Progenitor cell of endocrine pancreas (in vitro differentiated cells): ENCODE measurements at regions not wholly inside any gene's neighbourhood (a gene's known extent, or its start where the extent isn't known, plus 50 kb on each side); places are given as distances from the start of the nearest gene placed in this dataset.
"Not testable (repeated sequence)": the region's sequence is repeated elsewhere in the genome, so short reads cannot be mapped to it uniquely, and the experiment has no call there.

ENCODE experiments used
- DNase-seq: peaks from one replicate; pipeline ENCODE4 v3.0.0; 2021; ENCODE audit warnings: low spot score; ENCODE audit not compliant: unreplicated experiment
- H3K27ac Mint-ChIP-seq: 2 replicates; pipeline ENCODE4 v1.8.0; 2021; ENCODE audit warnings: mild to moderate bottlenecking, moderate library complexity, mixed read lengths
- H3K27me3 Mint-ChIP-seq: 2 replicates; pipeline ENCODE4 v1.8.0; 2021; ENCODE audit warnings: mixed read lengths
- H3K36me3 Mint-ChIP-seq: 2 replicates; pipeline ENCODE4 v1.8.0; 2022; ENCODE audit warnings: mixed read lengths; ENCODE audit not compliant: insufficient read depth
- H3K4me1 Mint-ChIP-seq: 2 replicates; pipeline ENCODE4 v1.8.0; 2021; ENCODE audit warnings: low read depth, mixed read lengths
- H3K4me3 Mint-ChIP-seq: 2 replicates; pipeline ENCODE4 v1.8.0; 2021; ENCODE audit warnings: low read depth, mild to moderate bottlenecking, moderate library complexity, mixed read lengths
- H3K9me3 Mint-ChIP-seq: 2 replicates; pipeline ENCODE4 v1.8.0; 2021; ENCODE audit warnings: low read depth, mixed read lengths
- CTCF ChIP-seq: fragments of 200-600 bp; sonication (generic); IDR thresholded peaks from one replicate; pipeline ENCODE4 v1.5.0; 2021; ENCODE audit warnings: antibody characterized with exemption, mild to moderate bottlenecking; ENCODE audit not compliant: unreplicated experiment

GRCh38 chr18:26635466-26635865 lies 87.1 kb upstream of the KCTD1 start:
- Mint-ChIP-seq H3K4me1 (no peaks in the 10 kb centered on the region), H3K4me3 (no peak overlapping the region), H3K27me3 (no peaks in the 10 kb centered on the region), H3K36me3 (no peaks in the 10 kb centered on the region), H3K9me3 (no peaks in the 10 kb centered on the region), H3K27ac (no peak overlapping the region)
- no peak for TF ChIP-seq CTCF
- no peak for DNase-seq

- no peaks in the 10 kb centered on the region for H3K4me1 Mint-ChIP-seq
- H3K36me3 Mint-ChIP-seq = no peaks in the 10 kb centered on the region
- no peak for TF ChIP-seq CTCF
- no peak overlapping the region for H3K27ac Mint-ChIP-seq
- no peaks in the 10 kb centered on the region for H3K9me3 Mint-ChIP-seq
- H3K27me3 Mint-ChIP-seq = no peaks in the 10 kb centered on the region
- no peak overlapping the region for H3K4me3 Mint-ChIP-seq
- DNase-seq = no peak
Observed at GRCh38 chr18:26634631-26635030, 86.3 kb upstream of the KCTD1 start.

GRCh38 chr18:26631135-26631534 lies 82.8 kb upstream of the KCTD1 start:
- Mint-ChIP-seq H3K36me3 (no peaks in the 10 kb centered on the region), H3K27me3 (no peaks in the 10 kb centered on the region), H3K27ac (no peak overlapping the region), H3K4me3 (no peak overlapping the region), H3K9me3 (no peaks in the 10 kb centered on the region), H3K4me1 (no peaks in the 10 kb centered on the region)
- TF ChIP-seq CTCF = no peak
- DNase-seq = no peak

- Mint-ChIP-seq H3K4me1 (no peaks in the 10 kb centered on the region), H3K27me3 (no peaks in the 10 kb centered on the region), H3K36me3 (peaks cover 2% of the 10 kb centered on the region), H3K27ac (no peak overlapping the region), H3K9me3 (peaks cover 2% of the 10 kb centered on the region), H3K4me3 (no peak overlapping the region)
- DNase-seq = no peak
- no peak for TF ChIP-seq CTCF
Observed at GRCh38 chr18:26630596-26630995, 82.2 kb upstream of the KCTD1 start.

GRCh38 chr18:26628017-26628416 lies 79.7 kb upstream of the KCTD1 start:
- Mint-ChIP-seq H3K27me3 (no peaks in the 10 kb centered on the region), H3K4me3 (no peak overlapping the region), H3K9me3 (peaks cover 20% of the 10 kb centered on the region), H3K4me1 (no peaks in the 10 kb centered on the region), H3K36me3 (peaks cover 13% of the 10 kb centered on the region), H3K27ac (no peak overlapping the region)
- no peak for TF ChIP-seq CTCF
- DNase-seq = no peak

- Mint-ChIP-seq H3K4me3 (no peak overlapping the region), H3K9me3 (peaks cover 20% of the 10 kb centered on the region), H3K27ac (no peak overlapping the region), H3K27me3 (peaks cover 2% of the 10 kb centered on the region), H3K36me3 (peaks cover 13% of the 10 kb centered on the region), H3K4me1 (no peaks in the 10 kb centered on the region)
- no peak for DNase-seq
- no peak for TF ChIP-seq CTCF
Observed at GRCh38 chr18:26624443-26624842, 76.1 kb upstream of the KCTD1 start.

GRCh38 chr18:26623314-26623713 lies 75.0 kb upstream of the KCTD1 start:
- H3K4me1 Mint-ChIP-seq, H3K27me3 Mint-ChIP-seq, DNase-seq, H3K27ac Mint-ChIP-seq, H3K4me3 Mint-ChIP-seq: not testable (repeated sequence)
- Mint-ChIP-seq H3K36me3 (peaks cover 13% of the 10 kb centered on the region), H3K9me3 (peaks cover 20% of the 10 kb centered on the region)
